GM18909 (cell line): ENCODE measurements at regions not wholly inside any gene's neighbourhood (a gene's known extent, or its start where the extent isn't known, plus 50 kb on each side); places are given as distances from the start of the nearest gene placed in this dataset.

ENCODE experiments used
- ATAC-seq: cut with Tn5 transposase; IDR thresholded peaks from one replicate; pipeline ENCODE4 v1.9.1; 2021; ENCODE audit warnings: mild to moderate bottlenecking; ENCODE audit not compliant: unreplicated experiment, poor library complexity

- ATAC-seq = no peak
Measured at GRCh38 chr2:235333076-235333475, 160.8 kb upstream of the AGAP1 start.

DNA sequence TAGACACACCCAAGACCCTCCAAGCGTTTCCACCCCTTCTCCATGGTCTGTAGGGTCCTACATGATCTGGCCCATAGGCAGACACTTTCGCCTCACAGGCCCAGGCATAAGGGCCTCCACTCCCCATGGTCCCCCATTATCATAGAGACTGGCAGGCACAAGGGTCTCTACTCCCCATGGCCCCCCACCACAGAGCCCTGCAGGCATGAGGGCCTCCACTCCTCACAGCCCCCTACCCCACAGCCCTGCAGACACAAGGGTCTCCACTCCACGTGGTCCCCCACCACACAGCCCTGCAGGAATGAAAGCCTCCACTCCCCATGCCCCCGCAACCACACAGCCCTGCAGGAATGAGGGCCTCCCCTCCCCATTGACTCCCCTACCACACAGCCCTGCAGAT lies 159.7 kb upstream of the AGAP1 start:
- ATAC-seq = no peak

GRCh38 chr2:235343156-235343774 lies 150.6 kb upstream of the AGAP1 start:
- no peak for ATAC-seq

- no peak for ATAC-seq
Measured at GRCh38 chr2:235343869-235344268, 150.0 kb upstream of the AGAP1 start.

- ATAC-seq = no peak
Measured at GRCh38 chr2:235345745-235346144, 148.1 kb upstream of the AGAP1 start.

GRCh38 chr2:235347691-235348090 lies 146.2 kb upstream of the AGAP1 start:
- no peak for ATAC-seq

GRCh38 chr2:235348329-235348728 lies 145.5 kb upstream of the AGAP1 start:
- no peak for ATAC-seq

DNA sequence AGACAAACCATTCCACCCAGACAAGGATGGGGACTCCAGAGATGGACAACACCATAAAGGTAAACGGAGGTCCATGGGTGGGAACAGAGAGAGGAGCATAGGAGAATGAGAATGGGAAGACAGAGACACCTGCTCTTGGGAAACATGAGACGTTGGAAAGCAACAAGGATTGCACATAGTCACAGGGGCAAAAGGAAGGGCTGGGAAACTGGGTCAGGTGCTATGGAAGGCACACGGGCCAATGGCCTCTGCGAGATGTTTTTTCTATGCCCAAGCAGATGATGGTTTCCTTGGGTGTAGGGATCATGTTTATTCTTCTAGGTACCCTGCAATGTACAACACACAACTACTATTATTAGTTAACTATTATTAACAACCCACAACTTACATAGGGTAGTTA lies 143.6 kb upstream of the AGAP1 start:
- no peak for ATAC-seq

DNA sequence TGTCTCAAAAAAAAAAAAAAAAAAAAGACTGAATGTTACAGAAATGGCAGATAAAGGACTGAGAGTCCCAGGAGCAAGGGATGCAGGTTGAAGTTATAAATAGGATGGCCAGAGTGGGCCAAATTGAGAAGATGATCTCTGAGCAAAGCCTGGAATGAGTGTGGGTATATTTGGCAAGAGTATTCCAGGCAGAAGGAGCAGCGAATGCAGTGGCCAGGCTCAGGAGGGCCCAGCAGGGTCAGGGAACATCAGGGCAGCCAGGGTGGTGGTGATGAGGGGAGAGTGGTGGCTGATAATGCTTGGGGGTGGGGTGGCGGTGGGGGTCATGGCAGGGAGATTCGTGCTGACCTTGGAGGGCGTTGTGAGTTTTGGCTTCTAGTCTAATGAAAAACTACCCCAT lies 141.3 kb upstream of the AGAP1 start:
- no peak for ATAC-seq

- ATAC-seq = no peak
Measured at GRCh38 chr2:235357881-235358280, 136.0 kb upstream of the AGAP1 start.

- ATAC-seq = no peak
Measured at GRCh38 chr2:235358981-235359471, 134.8 kb upstream of the AGAP1 start.

- no peak for ATAC-seq
Measured at GRCh38 chr2:235360446-235360845, 133.4 kb upstream of the AGAP1 start.

- ATAC-seq = no peak
Measured at GRCh38 chr2:235365743-235366142, 128.1 kb upstream of the AGAP1 start.

DNA sequence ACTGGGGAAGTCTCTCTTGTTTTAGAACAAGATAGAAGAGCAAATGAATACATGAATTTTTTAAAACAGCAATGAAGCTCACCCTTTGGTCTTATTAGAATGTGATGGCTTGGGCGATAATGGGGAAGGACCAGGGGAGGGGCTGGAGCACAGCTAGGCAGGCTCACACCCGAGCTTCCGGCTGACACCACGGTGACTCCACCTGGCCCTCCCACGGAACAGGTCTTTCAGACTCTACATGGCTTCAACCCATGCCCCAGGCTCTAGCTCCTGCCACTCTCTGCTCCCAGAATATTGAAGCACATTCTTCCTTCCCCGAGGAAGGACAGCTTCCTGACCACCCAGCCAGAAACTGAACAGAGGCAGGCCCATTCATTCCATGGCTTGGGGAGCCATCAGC lies 127.5 kb upstream of the AGAP1 start:
- ATAC-seq = no peak

- no peak for ATAC-seq
Measured at GRCh38 chr2:235366807-235367206, 127.0 kb upstream of the AGAP1 start.

DNA sequence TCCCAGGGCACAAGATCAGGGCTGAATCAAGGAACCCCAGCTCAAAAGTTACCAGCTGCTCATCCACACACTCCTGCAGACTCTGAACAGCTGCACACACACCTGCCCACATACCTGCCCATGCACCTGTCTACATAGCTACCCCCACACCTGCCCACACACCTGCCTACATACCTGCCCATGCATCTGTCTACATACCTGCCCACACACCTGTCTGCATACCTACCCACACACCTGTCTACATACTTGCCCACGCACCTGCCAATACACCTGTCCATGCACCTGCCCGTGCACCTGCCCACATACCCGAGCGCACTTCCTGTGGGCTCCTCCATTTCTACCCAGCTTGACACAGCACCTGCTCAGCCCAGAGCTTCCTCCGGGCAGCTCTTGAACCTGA lies 122.8 kb upstream of the AGAP1 start:
- ATAC-seq = no peak

DNA sequence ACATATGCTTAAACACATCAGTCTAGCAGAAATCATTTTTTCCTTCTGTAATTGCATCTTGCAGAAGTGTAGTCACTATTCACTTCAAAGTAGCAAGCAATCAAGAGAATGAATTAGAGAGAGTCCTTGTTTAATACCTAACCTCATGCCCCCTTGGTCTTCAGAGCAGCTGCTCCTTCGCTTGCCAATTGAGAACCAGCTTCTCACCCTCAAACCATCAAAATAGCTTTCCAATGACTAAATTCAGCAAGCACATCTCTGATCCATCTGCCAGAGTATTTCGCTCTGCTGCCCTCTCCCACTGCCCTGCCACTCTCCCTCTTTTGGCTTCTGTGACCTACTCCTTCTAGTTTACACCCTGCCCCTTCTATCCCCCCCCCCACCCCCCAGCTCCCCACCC lies 120.7 kb upstream of the AGAP1 start:
- no peak for ATAC-seq

- no peak for ATAC-seq
Measured at GRCh38 chr2:235377176-235377575, 116.7 kb upstream of the AGAP1 start.

GRCh38 chr2:235378246-235378645 lies 115.6 kb upstream of the AGAP1 start:
- ATAC-seq = no peak

- ATAC-seq = no peak
Measured at GRCh38 chr2:235378944-235379343, 114.9 kb upstream of the AGAP1 start.

DNA sequence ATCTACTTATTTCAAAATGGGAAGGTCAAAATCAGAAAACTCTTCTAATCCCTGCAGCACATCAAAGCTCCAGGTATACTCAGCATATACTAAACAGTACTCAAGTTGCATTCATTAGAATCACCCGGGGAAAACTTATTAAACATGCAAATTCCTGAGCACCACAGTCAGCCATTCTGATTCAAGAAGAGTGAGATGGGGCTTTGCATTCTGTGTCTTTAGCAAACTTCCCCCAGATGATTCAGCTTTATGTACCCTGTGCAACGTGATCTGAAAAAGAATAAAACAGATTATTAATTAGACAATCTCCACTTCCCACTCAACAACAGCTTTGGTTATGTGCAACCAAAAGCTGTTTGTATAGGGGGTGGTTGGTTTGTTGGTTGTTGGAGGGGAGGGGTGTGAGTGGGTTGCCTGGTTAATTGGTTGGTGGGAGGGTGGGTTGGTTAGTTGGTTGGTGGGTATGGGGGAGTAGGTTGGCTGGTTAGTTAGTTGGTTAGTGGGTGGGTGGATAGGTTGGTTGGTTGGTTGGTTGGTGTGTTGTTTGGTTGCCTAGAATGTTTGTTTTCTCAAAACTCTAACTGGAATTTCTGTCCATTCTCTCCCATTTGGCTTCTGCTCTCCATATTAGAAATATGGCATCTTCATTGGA lies 112.5 kb upstream of the AGAP1 start:
- ATAC-seq = no peak

- ATAC-seq = no peak
Measured at GRCh38 chr2:235382179-235382578, 111.7 kb upstream of the AGAP1 start.
